DMS53 treated with DMSO at 0.1 percent for 48 hours (cell line): ENCODE measurements at regions not wholly inside any gene's neighbourhood (a gene's known extent, or its start where the extent isn't known, plus 50 kb on each side); places are given as distances from the start of the nearest gene placed in this dataset.

Experiments used
- DNase-seq: peaks from one replicate; lab custom pipeline; 2025; ENCODE audit not compliant: unreplicated experiment; lab: John Stamatoyannopoulos, UW

- peak; percentile 36 for DNase-seq
Observed at GRCh38 chr1:103171041-103171590, 62.8 kb upstream of the COL11A1 start.

DNA sequence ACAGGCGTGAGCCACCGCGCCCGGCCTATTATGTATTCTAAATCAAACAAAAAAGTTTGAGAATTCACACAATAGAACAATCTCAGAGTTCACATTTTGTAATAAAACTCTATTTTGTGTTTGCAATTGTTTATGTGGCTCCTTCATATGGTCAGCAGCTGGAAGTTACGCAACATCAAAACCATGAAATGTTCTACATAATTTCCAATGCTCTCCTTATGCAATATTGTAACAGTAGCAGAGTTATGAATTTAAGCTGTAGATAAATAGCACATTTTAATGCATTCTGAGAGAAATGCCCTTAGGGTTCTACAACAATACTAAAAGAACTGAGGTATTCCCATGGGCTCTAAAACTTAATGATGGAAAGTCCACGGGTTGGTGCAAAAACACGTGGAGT is 62.3 kb upstream of the COL11A1 start:
- DNase-seq = no peak

GRCh38 chr1:103162360-103162759 is 54.0 kb upstream of the COL11A1 start:
- no peak for DNase-seq

DNA sequence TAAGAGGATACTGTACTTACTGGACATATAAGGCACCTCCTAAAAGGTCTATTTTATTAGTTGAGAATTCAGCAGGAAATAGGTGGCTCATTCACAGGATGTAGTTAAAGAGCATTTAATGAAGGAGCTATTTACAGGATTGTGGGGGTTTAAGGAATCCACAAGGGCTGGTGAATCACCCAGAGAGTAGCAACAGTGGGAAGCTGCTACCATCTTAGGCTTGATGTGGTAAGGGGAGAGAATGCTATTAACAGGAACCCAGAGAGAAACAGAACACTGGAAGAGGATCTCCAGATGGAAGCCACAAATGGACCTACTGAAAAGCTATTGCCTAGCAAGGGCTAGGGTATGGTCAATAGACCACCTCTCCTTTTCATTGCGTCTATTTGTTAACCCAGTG is 52.0 kb upstream of the COL11A1 start:
- DNase-seq = no peak
